SKM-1 treated with dmso at 0.1 percent for 144 hours (cell line): ENCODE measurements at regions not wholly inside any gene's neighbourhood (a gene's known extent, or its start where the extent isn't known, plus 50 kb on each side); places are given as distances from the start of the nearest gene placed in this dataset.
"Not testable (repeated sequence)": the region's sequence is repeated elsewhere in the genome, so short reads cannot be mapped to it uniquely, and the experiment has no call there.

Experiments
- DNase-seq: peaks from one replicate; lab custom pipeline; 2025; ENCODE audit not compliant: unreplicated experiment; lab: John Stamatoyannopoulos, UW

- no peak for DNase-seq
Measured at GRCh38 chr9:124084087-124084486, 72.5 kb downstream of the LHX2 start.

GRCh38 chr9:124087226-124087625 lies 75.7 kb downstream of the LHX2 start:
- no peak for DNase-seq

DNA sequence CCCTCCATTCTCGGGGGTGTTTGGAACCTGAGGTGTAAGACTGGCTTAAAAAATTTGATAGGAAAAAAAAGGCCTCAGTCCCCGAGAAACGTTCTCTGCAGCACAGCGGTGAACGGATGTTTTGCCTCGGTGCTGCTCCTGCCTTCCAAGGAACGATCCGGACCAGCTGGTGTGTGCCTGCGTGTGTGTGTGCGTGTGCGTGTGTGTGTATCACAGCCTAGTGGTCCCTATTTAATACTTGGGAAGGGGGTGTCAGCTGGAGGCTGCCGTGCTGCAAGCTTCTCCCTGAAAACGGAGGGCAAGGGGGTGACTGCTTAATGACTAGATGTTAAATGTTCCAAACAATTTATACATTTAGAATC lies 76.9 kb downstream of the LHX2 start:
- DNase-seq = no peak

- DNase-seq = not testable (repeated sequence)
Measured at GRCh38 chr9:124089631-124090488, 78.3 kb downstream of the LHX2 start.

DNA sequence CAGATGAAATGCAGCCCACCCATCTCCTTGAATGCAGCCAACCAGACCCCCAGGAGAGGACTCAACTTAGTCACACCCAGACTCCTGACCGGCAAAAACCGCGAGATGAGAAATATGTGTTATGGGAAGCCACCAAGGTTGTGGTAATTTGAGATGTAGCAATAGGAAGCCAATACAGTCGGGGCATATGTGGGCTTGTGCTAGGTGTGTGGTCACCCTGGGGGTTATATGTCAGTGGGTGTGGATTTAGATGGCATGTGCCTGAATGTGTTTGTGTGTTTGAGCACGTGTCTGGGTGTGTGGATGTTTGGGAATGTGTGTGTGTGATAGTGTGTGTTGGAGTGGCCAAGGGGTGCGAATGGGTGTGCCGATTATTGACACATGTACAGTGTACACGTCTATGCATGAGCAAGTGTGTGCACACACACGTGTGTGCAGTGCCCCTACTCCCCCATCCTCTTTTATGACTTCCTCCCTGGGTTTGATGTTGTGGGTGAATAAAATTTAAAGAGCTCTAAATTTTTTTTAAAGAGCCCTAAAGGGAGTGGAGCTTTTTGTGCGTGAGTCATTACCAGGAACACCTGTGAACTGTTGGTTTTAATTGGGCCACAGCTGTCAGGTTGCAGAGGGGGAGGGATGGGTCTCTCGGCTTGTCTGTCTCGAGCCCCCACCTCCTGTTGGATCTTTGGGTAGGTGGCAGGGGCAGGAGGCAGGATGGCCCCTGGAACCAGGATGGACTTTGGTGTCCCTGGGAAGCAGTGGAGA lies 86.8 kb downstream of the LHX2 start:
- DNase-seq = no peak

DNA sequence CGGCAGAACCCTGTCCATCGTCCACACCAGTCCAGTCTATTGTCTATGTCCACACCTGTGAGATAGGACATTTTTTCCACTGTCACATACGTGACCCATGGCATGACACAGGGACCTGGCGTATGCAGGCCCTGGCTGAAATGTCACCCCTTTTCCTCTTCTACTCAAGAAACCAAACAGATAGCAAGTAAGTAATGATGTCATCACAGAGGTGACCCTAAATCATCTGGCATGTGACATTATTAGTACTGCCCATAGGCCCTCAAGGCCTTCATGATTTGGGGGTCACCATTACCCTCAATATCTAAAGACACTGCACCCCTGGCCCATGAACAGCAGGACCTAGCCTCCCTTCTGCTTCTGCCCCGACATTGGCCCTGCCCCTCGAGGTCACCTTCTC lies 88.3 kb downstream of the LHX2 start:
- DNase-seq = no peak

GRCh38 chr9:124101215-124101968 lies 89.8 kb downstream of the LHX2 start:
- no peak for DNase-seq

DNA sequence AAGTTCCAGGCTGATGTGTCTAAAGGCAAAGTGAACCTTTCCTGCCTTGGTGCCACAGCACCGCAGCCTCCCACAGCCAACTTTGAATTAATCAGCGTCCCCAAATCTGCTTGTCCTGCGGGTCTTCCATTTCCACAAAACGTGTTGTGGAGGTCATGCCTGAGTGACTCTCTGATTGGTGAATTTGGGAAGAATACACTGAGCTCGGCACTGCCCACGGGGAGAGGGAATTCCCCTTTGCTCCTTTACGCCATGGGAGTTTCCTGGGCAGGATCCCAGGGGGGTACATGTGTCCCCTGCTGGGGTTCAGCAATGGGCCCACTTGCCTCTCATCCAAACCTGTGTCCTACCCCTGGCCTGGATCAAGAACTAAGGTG lies 90.4 kb downstream of the LHX2 start:
- no peak for DNase-seq

DNA sequence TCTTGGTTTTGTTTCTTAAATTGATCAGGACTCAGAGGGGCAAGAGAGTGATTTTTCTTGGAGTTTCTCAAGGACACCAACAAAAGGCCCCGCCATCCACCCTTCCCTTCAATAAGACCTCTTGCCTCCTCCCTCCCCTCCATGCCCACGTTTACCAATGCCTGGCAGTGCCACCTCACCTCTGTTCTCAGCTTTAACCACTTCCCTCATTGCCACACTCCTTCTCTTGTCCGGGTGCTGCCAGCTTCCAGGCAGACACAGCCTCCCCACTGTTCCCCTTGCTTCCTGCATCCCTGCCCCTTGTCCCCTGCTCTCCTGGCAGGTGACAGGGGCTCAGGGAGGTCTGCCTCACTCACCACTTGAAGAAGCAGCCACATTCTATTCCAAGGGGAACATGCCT lies 90.8 kb downstream of the LHX2 start:
- DNase-seq = no peak

DNA sequence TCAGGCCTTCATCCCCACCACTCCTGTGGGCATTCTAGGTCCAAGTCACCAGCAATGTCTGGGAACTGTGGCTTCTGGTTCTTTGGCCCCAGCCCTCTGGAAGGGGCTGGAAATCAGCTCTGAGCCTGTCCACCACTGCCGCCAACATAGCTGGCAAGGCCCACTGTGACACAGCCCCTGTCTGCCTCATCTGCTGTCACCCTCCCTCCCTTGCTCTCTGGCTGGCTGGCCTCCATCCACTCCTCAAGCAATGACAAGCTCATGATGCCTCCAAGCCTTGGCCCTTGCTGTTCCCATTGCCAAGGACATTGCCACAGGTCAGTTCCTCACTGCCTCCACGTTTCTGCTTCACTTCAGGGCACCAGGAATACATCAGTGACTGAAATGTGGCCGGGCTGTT lies 93.7 kb downstream of the LHX2 start:
- DNase-seq = no peak

DNA sequence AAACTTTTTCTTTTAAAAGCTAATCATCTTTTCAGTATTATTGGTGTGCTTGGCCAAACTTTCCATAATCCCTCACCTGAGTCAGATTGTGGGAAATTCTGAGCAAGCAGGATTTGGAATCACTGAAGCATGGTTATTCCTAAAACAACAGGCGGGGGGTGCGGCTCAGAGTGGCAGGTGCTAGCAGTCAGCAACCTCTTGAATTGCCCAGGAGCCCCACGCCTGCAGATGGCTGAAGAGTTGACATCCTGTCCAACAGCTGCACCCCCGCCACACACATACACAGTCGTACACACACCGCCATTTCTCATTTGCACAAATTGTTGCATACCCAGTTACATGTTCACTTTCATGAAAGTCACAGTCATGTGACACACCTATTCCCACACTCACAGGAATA lies 96.6 kb downstream of the LHX2 start:
- DNase-seq = no peak

DNA sequence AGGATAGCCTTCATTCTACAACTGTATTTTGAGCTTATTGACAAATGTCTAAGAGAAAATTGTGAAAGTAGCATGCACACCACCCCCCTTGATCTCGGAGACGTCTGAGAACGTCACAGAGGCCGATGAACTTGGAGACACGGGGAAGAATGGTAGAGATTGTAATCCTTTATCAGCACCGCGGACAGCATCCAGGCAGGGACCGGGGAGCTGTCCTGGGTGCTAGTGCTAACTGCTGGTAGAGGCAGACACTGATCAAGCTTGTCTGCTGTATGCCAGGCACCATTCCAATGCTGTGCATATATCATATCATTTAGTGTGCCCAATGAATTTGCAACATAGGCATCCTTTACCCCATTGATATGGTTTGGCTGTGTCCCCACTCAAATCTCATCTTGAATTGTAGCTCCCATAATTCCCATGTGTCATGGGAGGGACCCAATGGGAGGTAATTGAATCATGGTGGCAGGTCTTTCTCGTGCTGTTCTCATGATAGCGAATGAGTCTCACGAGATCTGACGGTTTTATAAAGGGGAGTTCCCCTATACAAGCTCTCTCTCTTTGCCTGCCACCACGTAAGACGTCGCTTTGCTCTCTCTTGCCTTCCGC lies 98.8 kb downstream of the LHX2 start:
- DNase-seq = no peak

GRCh38 chr9:124116683-124117363 lies 105.3 kb downstream of the LHX2 start:
- no peak for DNase-seq

- no peak for DNase-seq
Measured at GRCh38 chr9:124118894-124119293, 107.3 kb downstream of the LHX2 start.

GRCh38 chr9:124120272-124120671 lies 108.7 kb downstream of the LHX2 start:
- DNase-seq = no peak

DNA sequence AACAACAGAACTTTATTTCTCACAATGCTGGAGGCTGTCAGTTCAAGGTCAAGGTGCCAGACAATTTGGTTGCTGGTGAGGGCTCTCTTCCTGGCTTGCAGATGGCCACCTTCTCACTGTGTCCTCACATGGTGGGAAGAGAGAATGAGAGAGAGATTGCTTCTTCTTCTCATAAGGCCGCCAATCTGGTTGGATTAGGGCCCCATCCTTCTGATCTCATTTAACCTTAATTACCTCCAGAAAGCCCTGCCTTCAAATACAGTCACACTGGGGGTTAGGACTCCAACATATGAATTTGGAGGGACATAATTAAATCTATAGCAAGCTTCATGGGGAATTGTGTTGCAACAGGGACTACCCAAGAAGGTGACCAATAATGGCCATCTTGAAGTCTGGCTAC lies 110.2 kb downstream of the LHX2 start:
- DNase-seq = no peak

- DNase-seq = no peak
Measured at GRCh38 chr9:124122321-124122720, 110.8 kb downstream of the LHX2 start.

DNA sequence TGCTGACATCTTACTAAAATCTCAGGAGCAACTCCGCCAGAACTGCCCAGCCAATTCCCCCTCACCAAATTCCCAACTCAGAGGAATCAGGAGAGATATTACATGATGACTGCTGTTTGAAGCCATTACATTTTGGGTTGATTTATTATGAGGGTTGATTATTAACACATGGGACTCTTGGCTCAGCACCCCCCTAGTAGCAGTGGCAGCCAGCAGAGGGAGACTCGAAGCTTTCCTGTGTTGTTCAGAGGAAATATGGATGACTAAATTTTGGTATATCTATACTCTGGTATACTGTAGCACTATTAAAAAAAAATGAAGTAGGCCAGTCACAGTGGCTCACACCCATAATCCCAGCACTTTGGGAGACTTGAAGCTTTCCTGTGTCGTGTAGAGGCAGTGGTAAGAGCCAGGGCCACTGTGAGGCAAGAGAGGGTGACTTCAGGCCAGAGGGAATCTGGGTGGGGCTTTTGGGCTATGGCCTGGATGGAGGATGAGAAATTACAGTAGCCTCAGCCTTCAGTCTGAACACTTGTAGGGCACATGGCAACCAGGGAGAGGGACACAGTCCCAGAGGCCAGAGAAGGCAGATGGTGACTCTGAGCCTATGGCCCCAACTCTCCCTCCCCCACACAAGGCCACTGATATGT lies 111.4 kb downstream of the LHX2 start:
- no peak for DNase-seq

DNA sequence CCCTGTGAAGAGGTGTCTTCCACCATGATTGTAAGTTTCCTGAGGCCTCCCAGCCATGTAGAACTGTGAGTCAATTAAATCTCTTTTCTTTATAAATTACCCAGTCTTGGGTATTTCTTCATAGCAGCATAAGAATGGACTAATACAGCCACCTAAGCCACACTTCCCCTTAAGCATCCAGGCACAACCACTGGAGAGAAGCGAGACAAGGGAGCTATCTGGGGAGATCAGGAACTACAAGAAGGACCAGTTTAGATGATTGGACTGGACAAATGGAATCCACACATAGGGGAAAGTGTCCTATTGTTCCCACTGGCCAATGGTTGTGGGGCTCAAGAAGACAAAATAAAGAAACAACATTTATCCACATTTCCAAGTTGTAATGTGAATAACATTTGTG lies 112.1 kb downstream of the LHX2 start:
- DNase-seq = not testable (repeated sequence)
